ENCODE measurements at regions not wholly inside any gene's neighbourhood (a gene's known extent, or its start where the extent isn't known, plus 50 kb on each side); places are given as distances from the start of the nearest gene placed in this dataset.

DNA sequence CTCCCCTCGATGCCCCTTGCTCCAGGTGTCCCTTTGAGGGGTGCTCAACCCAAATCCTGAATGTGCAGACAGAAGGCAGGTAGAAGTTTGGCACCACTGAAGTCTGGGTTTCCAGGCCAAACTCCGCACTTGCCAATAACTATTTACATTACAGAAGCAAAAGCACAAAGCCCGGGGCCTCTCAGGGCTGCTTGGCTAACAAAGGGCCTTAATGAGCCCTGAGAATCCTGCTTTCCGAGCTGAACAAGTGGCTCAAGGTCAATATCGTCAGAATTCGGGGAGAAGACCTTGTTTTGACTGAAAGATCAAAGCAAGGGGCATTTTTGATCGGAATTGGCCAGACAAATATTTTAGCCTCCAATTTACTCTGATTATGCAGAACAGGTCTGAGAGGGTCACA lies 189.9 kb downstream of the HERPUD2 start:
- TF ChIP-seq TEAD4 (IDR thresholded peaks at IDR 0.05) (no peak), CREB1 (IDR thresholded peaks at IDR 0.05; ENCODE audit: low read depth) (no peak), EP300 (IDR thresholded peaks at IDR 0.05; ENCODE audit: borderline replicate concordance) (no peak)
- TF ChIP-seq, protein P1, sequence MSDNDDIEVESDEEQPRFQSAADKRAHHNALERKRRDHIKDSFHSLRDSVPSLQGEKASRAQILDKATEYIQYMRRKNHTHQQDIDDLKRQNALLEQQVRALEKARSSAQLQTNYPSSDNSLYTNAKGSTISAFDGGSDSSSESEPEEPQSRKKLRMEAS (IDR thresholded peaks at IDR 0.05), result no peak
